ENCODE measurements at regions not wholly inside any gene's neighbourhood (a gene's known extent, or its start where the extent isn't known, plus 50 kb on each side); places are given as distances from the start of the nearest gene placed in this dataset.
A peak's percentile ranks its signal among the peaks of the same experiment; 100 is the strongest.

GRCh38 chr7:79610748-79611304 is 157.4 kb upstream of the MAGI2 start:
- peak overlapping the region; percentile 57 for H2AFZ ChIP-seq (ENCODE audit: low read length)
- H4K8ac ChIP-seq (ENCODE audit: low read depth, low read length): no peak overlapping the region
- no peak overlapping the region for H3K4ac ChIP-seq (ENCODE audit: low read length)
- H3K27me3 ChIP-seq (ENCODE audit: control insufficient read depth in 3 of 3, insufficient read depth in 3 of 3, low read depth in 1 of 3, low read length in 3 of 3): no peaks in the 10 kb centered on the region
- H3K4me1 ChIP-seq (ENCODE audit: control insufficient read depth in 2 of 2, insufficient read depth in 1 of 2, low read depth in 1 of 2, low read length in 2 of 2): peaks cover 0 to 4% of the 10 kb centered on the region in 2 donors
- H3K27ac ChIP-seq (replicated peaks; ENCODE audit: low read length): no peak overlapping the region
- H2BK12ac ChIP-seq (ENCODE audit: low read length): no peak overlapping the region
- no peak overlapping the region for H3K9ac ChIP-seq (ENCODE audit: low read depth, low read length, poor library complexity)
- H2BK5ac ChIP-seq (ENCODE audit: low read length): no peak overlapping the region
- no peak overlapping the region for H3K4me2 ChIP-seq (ENCODE audit: insufficient read depth, low read length, poor library complexity, severe bottlenecking)
- H4K91ac ChIP-seq (ENCODE audit: low read depth, low read length, poor library complexity): no peak overlapping the region
- no peak overlapping the region for H3K18ac ChIP-seq (ENCODE audit: low read length)
- H3K14ac ChIP-seq (ENCODE audit: low read length): no peak overlapping the region
- no peaks in the 10 kb centered on the region for H3K9me3 ChIP-seq (replicated peaks in 1 of 2; ENCODE audit: control insufficient read depth in 2 of 2, insufficient read depth in 1 of 2, low read depth in 1 of 2, low read length in 2 of 2)
- H2BK15ac ChIP-seq (ENCODE audit: low read length): no peak overlapping the region
- H2AK5ac ChIP-seq (ENCODE audit: low read depth, low read length): no peak overlapping the region
- DNase-seq (ENCODE audit: low spot score): no peak
- WGBS, 2 donors (ENCODE audit: extremely low coverage in 2 of 2, insufficient read length in 2 of 2, insufficient replicate concordance in 1 of 2): no CpG with 5 or more reads among the region's 3 CpGs
- no peaks in the 10 kb centered on the region for H3K36me3 ChIP-seq (replicated peaks in 1 of 2; ENCODE audit: control insufficient read depth in 2 of 2, insufficient read depth in 2 of 2, low read length in 2 of 2)
- no peak overlapping the region for H3K4me3 ChIP-seq (ENCODE audit: low read length in 2 of 2)
- no peak overlapping the region for H3K23ac ChIP-seq (ENCODE audit: low read depth, low read length, poor library complexity)
- no peaks in the 10 kb centered on the region for H3K79me1 ChIP-seq (ENCODE audit: low read depth, low read length)
- H2BK120ac ChIP-seq (ENCODE audit: low read depth, low read length): no peak overlapping the region

- Histone ChIP-seq H4K91ac (ENCODE audit: low read depth, low read length, poor library complexity) (no peak overlapping the region), H2AK5ac (ENCODE audit: low read depth, low read length) (no peak overlapping the region), H3K18ac (ENCODE audit: low read length) (no peak overlapping the region), H3K14ac (ENCODE audit: low read length) (no peak overlapping the region), H3K79me1 (ENCODE audit: low read depth, low read length) (no peaks in the 10 kb centered on the region), H3K27ac (replicated peaks; ENCODE audit: low read length) (no peak overlapping the region), H2BK5ac (ENCODE audit: low read length) (no peak overlapping the region), H4K8ac (ENCODE audit: low read depth, low read length) (no peak overlapping the region), H2BK15ac (ENCODE audit: low read length) (no peak overlapping the region), H2BK12ac (ENCODE audit: low read length) (no peak overlapping the region), H3K4me1 (ENCODE audit: control insufficient read depth in 2 of 2, insufficient read depth in 1 of 2, low read depth in 1 of 2, low read length in 2 of 2) (peaks cover 0 to 4% of the 10 kb centered on the region in 2 donors), H2BK120ac (ENCODE audit: low read depth, low read length) (no peak overlapping the region), H3K23ac (ENCODE audit: low read depth, low read length, poor library complexity) (no peak overlapping the region), H3K36me3 (replicated peaks in 1 of 2; ENCODE audit: control insufficient read depth in 2 of 2, insufficient read depth in 2 of 2, low read length in 2 of 2) (no peaks in the 10 kb centered on the region), H3K4me2 (ENCODE audit: insufficient read depth, low read length, poor library complexity, severe bottlenecking) (no peak overlapping the region), H3K4ac (ENCODE audit: low read length) (no peak overlapping the region), H2AFZ (ENCODE audit: low read length) (peak overlapping the region; percentile 57), H3K9ac (ENCODE audit: low read depth, low read length, poor library complexity) (no peak overlapping the region), H3K27me3 (ENCODE audit: control insufficient read depth in 3 of 3, insufficient read depth in 3 of 3, low read depth in 1 of 3, low read length in 3 of 3) (no peaks in the 10 kb centered on the region), H3K9me3 (replicated peaks in 1 of 2; ENCODE audit: control insufficient read depth in 2 of 2, insufficient read depth in 1 of 2, low read depth in 1 of 2, low read length in 2 of 2) (no peaks in the 10 kb centered on the region), H3K4me3 (ENCODE audit: low read length in 2 of 2) (no peak overlapping the region)
- DNase-seq (ENCODE audit: low spot score): no peak
- no CpG with 5 or more reads among the region's 1 CpG for WGBS, 2 donors (ENCODE audit: extremely low coverage in 2 of 2, insufficient read length in 2 of 2, insufficient replicate concordance in 1 of 2)
These were observed 156.8 kb upstream of the MAGI2 start for GRCh38 chr7:79610313-79610712.

- WGBS, 2 donors (ENCODE audit: extremely low coverage in 2 of 2, insufficient read length in 2 of 2, insufficient replicate concordance in 1 of 2): no CpG with 5 or more reads among the region's 1 CpG
- no peak overlapping the region for H4K8ac ChIP-seq (ENCODE audit: low read depth, low read length)
- no peak overlapping the region for H3K4me3 ChIP-seq (ENCODE audit: low read length in 2 of 2)
- H3K9ac ChIP-seq (ENCODE audit: low read depth, low read length, poor library complexity): no peak overlapping the region
- H3K14ac ChIP-seq (ENCODE audit: low read length): no peak overlapping the region
- no peaks in the 10 kb centered on the region for H3K9me3 ChIP-seq (replicated peaks in 1 of 2; ENCODE audit: control insufficient read depth in 2 of 2, insufficient read depth in 1 of 2, low read depth in 1 of 2, low read length in 2 of 2)
- no peaks in the 10 kb centered on the region for H3K36me3 ChIP-seq (replicated peaks in 1 of 2; ENCODE audit: control insufficient read depth in 2 of 2, insufficient read depth in 2 of 2, low read length in 2 of 2)
- H2AFZ ChIP-seq (ENCODE audit: low read length): no peak overlapping the region
- H3K27me3 ChIP-seq (ENCODE audit: control insufficient read depth in 3 of 3, insufficient read depth in 3 of 3, low read depth in 1 of 3, low read length in 3 of 3): no peaks in the 10 kb centered on the region
- H3K27ac ChIP-seq (replicated peaks; ENCODE audit: low read length): no peak overlapping the region
- H3K4ac ChIP-seq (ENCODE audit: low read length): no peak overlapping the region
- no peak overlapping the region for H3K18ac ChIP-seq (ENCODE audit: low read length)
- no peak for DNase-seq (ENCODE audit: low spot score)
- H2BK120ac ChIP-seq (ENCODE audit: low read depth, low read length): no peak overlapping the region
- no peak overlapping the region for H4K91ac ChIP-seq (ENCODE audit: low read depth, low read length, poor library complexity)
- H3K4me2 ChIP-seq (ENCODE audit: insufficient read depth, low read length, poor library complexity, severe bottlenecking): no peak overlapping the region
- no peak overlapping the region for H2BK12ac ChIP-seq (ENCODE audit: low read length)
- no peak overlapping the region for H2AK5ac ChIP-seq (ENCODE audit: low read depth, low read length)
- H3K79me1 ChIP-seq (ENCODE audit: low read depth, low read length): no peaks in the 10 kb centered on the region
- no peak overlapping the region for H2BK5ac ChIP-seq (ENCODE audit: low read length)
- peaks cover 0 to 4% of the 10 kb centered on the region in 2 donors for H3K4me1 ChIP-seq (ENCODE audit: control insufficient read depth in 2 of 2, insufficient read depth in 1 of 2, low read depth in 1 of 2, low read length in 2 of 2)
- no peak overlapping the region for H3K23ac ChIP-seq (ENCODE audit: low read depth, low read length, poor library complexity)
- no peak overlapping the region for H2BK15ac ChIP-seq (ENCODE audit: low read length)
These were observed 154.5 kb upstream of the MAGI2 start for GRCh38 chr7:79608005-79608404.

- Histone ChIP-seq H3K27me3 (ENCODE audit: control insufficient read depth in 3 of 3, insufficient read depth in 3 of 3, low read depth in 1 of 3, low read length in 3 of 3) (no peaks in the 10 kb centered on the region), H3K9ac (ENCODE audit: low read depth, low read length, poor library complexity) (no peak overlapping the region), H3K23ac (ENCODE audit: low read depth, low read length, poor library complexity) (no peak overlapping the region), H4K91ac (ENCODE audit: low read depth, low read length, poor library complexity) (no peak overlapping the region), H3K4ac (ENCODE audit: low read length) (no peak overlapping the region), H3K79me1 (ENCODE audit: low read depth, low read length) (no peaks in the 10 kb centered on the region), H3K9me3 (replicated peaks in 1 of 2; ENCODE audit: control insufficient read depth in 2 of 2, insufficient read depth in 1 of 2, low read depth in 1 of 2, low read length in 2 of 2) (no peaks in the 10 kb centered on the region), H3K14ac (ENCODE audit: low read length) (no peak overlapping the region), H3K18ac (ENCODE audit: low read length) (no peak overlapping the region), H2BK5ac (ENCODE audit: low read length) (no peak overlapping the region), H2BK120ac (ENCODE audit: low read depth, low read length) (no peak overlapping the region), H2BK12ac (ENCODE audit: low read length) (no peak overlapping the region), H2AK5ac (ENCODE audit: low read depth, low read length) (no peak overlapping the region), H3K4me3 (ENCODE audit: low read length in 2 of 2) (no peak overlapping the region), H3K4me1 (ENCODE audit: control insufficient read depth in 2 of 2, insufficient read depth in 1 of 2, low read depth in 1 of 2, low read length in 2 of 2) (no peaks in the 10 kb centered on the region), H4K8ac (ENCODE audit: low read depth, low read length) (no peak overlapping the region), H2AFZ (ENCODE audit: low read length) (no peak overlapping the region), H3K4me2 (ENCODE audit: insufficient read depth, low read length, poor library complexity, severe bottlenecking) (no peak overlapping the region), H3K27ac (replicated peaks; ENCODE audit: low read length) (no peak overlapping the region), H2BK15ac (ENCODE audit: low read length) (no peak overlapping the region), H3K36me3 (replicated peaks in 1 of 2; ENCODE audit: control insufficient read depth in 2 of 2, insufficient read depth in 2 of 2, low read length in 2 of 2) (no peaks in the 10 kb centered on the region)
- WGBS, 2 donors (ENCODE audit: extremely low coverage in 2 of 2, insufficient read length in 2 of 2, insufficient replicate concordance in 1 of 2): no CpG with 5 or more reads among the region's 4 CpGs
- DNase-seq (ENCODE audit: low spot score): no peak
These were observed 151.4 kb upstream of the MAGI2 start for GRCh38 chr7:79604841-79605240.
